A673 (cell line): ENCODE measurements at regions not wholly inside any gene's neighbourhood (a gene's known extent, or its start where the extent isn't known, plus 50 kb on each side); places are given as distances from the start of the nearest gene placed in this dataset.

Source experiments
- BruUV-seq: library from RNA; stranded (reverse); fragments of 400-500 nt; replicated peaks from 2 replicates; lab custom pipeline; 2021; lab: Mats Ljungman, UMichigan
- CTCF ChIA-PET: fragments of 300-600 bp; sonication (Branson Sonifier 250); formaldehyde crosslinking; loops from one replicate; lab custom pipeline; 2022; ENCODE audit warnings: antibody characterized with exemption; lab: Charles Lee
- POLR2A ChIA-PET: fragments of 300-600 bp; sonication (Branson Sonifier 250); formaldehyde crosslinking; loops from one replicate; lab custom pipeline; 2022; ENCODE audit warnings: antibody characterized with exemption; ENCODE audit not compliant: low non-redundant PET; lab: Charles Lee
- DNase-seq: peaks from one replicate; pipeline ENCODE4 v3.0.0-alpha.2; 2015; ENCODE audit warnings: low spot score
- H3K27ac ChIP-seq: fragments of 200-600 bp; sonication (generic); 2 replicates; pipeline ENCODE4 v1.5.1; 2016; ENCODE audit warnings: mixed run types, low read depth, mild to moderate bottlenecking, mixed read lengths, antibody characterized with exemption, low read length; ENCODE audit not compliant: poor library complexity, severe bottlenecking
- H3K27me3 ChIP-seq: fragments of 200-600 bp; sonication (generic); replicated peaks from 2 replicates; pipeline ENCODE4 v1.6.1; 2017; ENCODE audit warnings: mixed run types, low read depth, mild to moderate bottlenecking, mixed read lengths, antibody characterized with exemption, low read length; ENCODE audit not compliant: insufficient read depth, poor library complexity
- H3K36me3 ChIP-seq: fragments of 200-600 bp; sonication (generic); 2 replicates; pipeline ENCODE4 v1.6.1; 2016; ENCODE audit warnings: mixed run types, mild to moderate bottlenecking, mixed read lengths, antibody characterized with exemption, low read length; ENCODE audit not compliant: insufficient read depth, poor library complexity, severe bottlenecking
- H3K4me1 ChIP-seq: fragments of 200-600 bp; sonication (generic); 2 replicates; pipeline ENCODE4 v1.6.1; 2017; ENCODE audit warnings: mixed run types, mild to moderate bottlenecking, mixed read lengths, antibody characterized with exemption, low read length; ENCODE audit not compliant: insufficient read depth, poor library complexity, severe bottlenecking
- H3K4me3 ChIP-seq: fragments of 200-600 bp; sonication (generic); 2 replicates; pipeline ENCODE4 v1.5.1; 2016; ENCODE audit warnings: low read depth, mixed run types, mild to moderate bottlenecking, mixed read lengths, low read length; ENCODE audit not compliant: poor library complexity, severe bottlenecking
- H3K9me3 ChIP-seq: fragments of 200-600 bp; sonication (generic); 2 replicates; pipeline ENCODE4 v1.6.1; 2016; ENCODE audit warnings: mixed run types, low read depth, mild to moderate bottlenecking, mixed read lengths, antibody characterized with exemption, low read length; ENCODE audit not compliant: poor library complexity, severe bottlenecking
- CTCF ChIP-seq: fragments of 300-800, 200-600 bp; sonication (generic); conservative IDR thresholded peaks from 2 replicates; pipeline ENCODE4 v1.5.1; 2017; ENCODE audit warnings: low read depth, mild to moderate bottlenecking, antibody characterized with exemption, low read length, moderate library complexity, mixed read lengths
- EZH2 ChIP-seq: fragments of 200-600 bp; sonication (generic); IDR thresholded peaks from 2 replicates; pipeline ENCODE4 v1.6.1; 2017; ENCODE audit warnings: borderline replicate concordance, low read depth, mild to moderate bottlenecking, mixed read lengths, antibody characterized with exemption, low read length; ENCODE audit not compliant: poor library complexity, severe bottlenecking
- intact Hi-C: fragments of 100-400 bp; cut with micrococcal nuclease; formaldehyde crosslinking; loops from one replicate; pipeline ENCODE4 v1.10.0; 2022; ENCODE audit not compliant: unreplicated experiment

GRCh38 chr4:13829457-13829856, 201.9 kb upstream of the BOD1L1 start:
- ChIA-PET POLR2A (no interaction called here), CTCF (no interaction called here)
- TF ChIP-seq CTCF (no peak), EZH2 (no peak)
- no TSS peak for BruUV-seq
- H3K27me3 ChIP-seq: no peaks in the 10 kb centered on the region
- peaks cover 4% of the 10 kb centered on the region for H3K9me3 ChIP-seq
- H3K4me3 ChIP-seq: no peak overlapping the region
- intact Hi-C loops: no loop called here
- H3K36me3 ChIP-seq: no peaks in the 10 kb centered on the region
- no peak for DNase-seq
- no peaks in the 10 kb centered on the region for H3K4me1 ChIP-seq
- H3K27ac ChIP-seq: no peak overlapping the region

- POLR2A ChIA-PET: no interaction called here
- Histone ChIP-seq H3K4me3 (no peak overlapping the region), H3K9me3 (no peaks in the 10 kb centered on the region), H3K4me1 (no peaks in the 10 kb centered on the region), H3K27me3 (no peaks in the 10 kb centered on the region), H3K27ac (no peak overlapping the region), H3K36me3 (no peaks in the 10 kb centered on the region)
- TF ChIP-seq CTCF (no peak), EZH2 (no peak)
- intact Hi-C loops: no loop called here
- DNase-seq: no peak
- BruUV-seq: no TSS peak
- CTCF ChIA-PET: no interaction called here
Observed at GRCh38 chr4:13830449-13830848, 202.9 kb upstream of the BOD1L1 start.

GRCh38 chr4:13833171-13833804, 205.8 kb upstream of the BOD1L1 start:
- H3K36me3 ChIP-seq: no peaks in the 10 kb centered on the region
- ChIA-PET CTCF (no interaction called here), POLR2A (no interaction called here)
- DNase-seq: no peak
- no peaks in the 10 kb centered on the region for H3K9me3 ChIP-seq
- no peak overlapping the region for H3K4me3 ChIP-seq
- intact Hi-C loops: no loop called here
- H3K27me3 ChIP-seq: no peaks in the 10 kb centered on the region
- H3K4me1 ChIP-seq: no peaks in the 10 kb centered on the region
- no peak for TF ChIP-seq EZH2
- no peak for TF ChIP-seq CTCF
- BruUV-seq: no TSS peak
- no peak overlapping the region for H3K27ac ChIP-seq
